Thyroid gland (tissue), 4 donors: ENCODE measurements at regions not wholly inside any gene's neighbourhood (a gene's known extent, or its start where the extent isn't known, plus 50 kb on each side); places are given as distances from the start of the nearest gene placed in this dataset.

ENCODE experiments used
- DNase-seq, 2 donors: peaks; one replicate each; pipeline ENCODE4 v3.0.0-alpha.2; 2019
- H3K27ac ChIP-seq, 3 donors: fragments of 200-600 bp; sonication (generic); 1 replicate in 2 of 3; 2 replicates in 1 of 3; pipeline ENCODE4 v1.5.1; 2016 to 2019; ENCODE audit warnings: mild to moderate bottlenecking in 1 of 3, moderate library complexity in 1 of 3
- H3K27me3 ChIP-seq: fragments of 200-600 bp; sonication (generic); one replicate; pipeline ENCODE4 v1.5.1; 2019
- H3K36me3 ChIP-seq, 2 donors: fragments of 200-600 bp; sonication (generic); one replicate each; pipeline ENCODE4 v1.5.1; 2016 to 2019
- H3K4me1 ChIP-seq, 2 donors: fragments of 200-600 bp; sonication (generic); one replicate each; pipeline ENCODE4 v1.5.1; 2017 to 2019
- H3K4me3 ChIP-seq, 3 donors: fragments of 200-600 bp; sonication (generic); replicated peaks in 1 of 3; 1 replicate in 2 of 3; 2 replicates in 1 of 3; pipeline ENCODE4 v1.5.1; 2016; ENCODE audit warnings: mild to moderate bottlenecking in 1 of 3
- H3K9me3 ChIP-seq: fragments of 200-600 bp; sonication (generic); one replicate; pipeline ENCODE4 v1.5.1; 2017
- POLR2A ChIP-seq, 2 donors: fragments of 450-650 bp; IDR thresholded peaks; one replicate each; pipeline ENCODE4 v1.6.1; 2017; ENCODE audit warnings: antibody characterized with exemption in 2 of 2, mild to moderate bottlenecking in 2 of 2, moderate library complexity in 1 of 2
- WGBS, 2 donors: methylation state at CpG; one replicate each; pipeline ENCODE4 v1.1.5; 2017; 5-methylcytosine and 5-hydroxymethylcytosine counted together
- intact Hi-C: fragments of 100-400 bp; cut with DNase I; formaldehyde crosslinking; loops from one replicate; pipeline ENCODE4 v1.15.1; 2023
- TF ChIP-seq, protein P1 (sequence below), 6 experiments: fragments of 200-600 bp in 3 of 6; fragments of 450-650 bp in 3 of 6; sonication (generic) in 3 of 6; IDR thresholded peaks; one replicate each; pipeline ENCODE4 v1.5.1; 2016 to 2019; ENCODE audit warnings: antibody characterized with exemption in 6 of 6, mild to moderate bottlenecking in 2 of 6, inconsistent platforms in 1 of 6, moderate library complexity in 1 of 6

- no peaks in the 10 kb centered on the region for H3K27me3 ChIP-seq
- H3K4me3 ChIP-seq, result no peak overlapping the region
- 61 to 67% methylated on average over 1 of the region's 1 CpG for WGBS, 2 donors
- no peaks in the 10 kb centered on the region for H3K36me3 ChIP-seq
- no peaks in the 10 kb centered on the region for H3K9me3 ChIP-seq
- intact Hi-C loops, result no loop called here
- H3K4me1 ChIP-seq, result no peaks in the 10 kb centered on the region
- no peak overlapping the region for H3K27ac ChIP-seq
- no peak for DNase-seq
- TF ChIP-seq, protein P1, sequence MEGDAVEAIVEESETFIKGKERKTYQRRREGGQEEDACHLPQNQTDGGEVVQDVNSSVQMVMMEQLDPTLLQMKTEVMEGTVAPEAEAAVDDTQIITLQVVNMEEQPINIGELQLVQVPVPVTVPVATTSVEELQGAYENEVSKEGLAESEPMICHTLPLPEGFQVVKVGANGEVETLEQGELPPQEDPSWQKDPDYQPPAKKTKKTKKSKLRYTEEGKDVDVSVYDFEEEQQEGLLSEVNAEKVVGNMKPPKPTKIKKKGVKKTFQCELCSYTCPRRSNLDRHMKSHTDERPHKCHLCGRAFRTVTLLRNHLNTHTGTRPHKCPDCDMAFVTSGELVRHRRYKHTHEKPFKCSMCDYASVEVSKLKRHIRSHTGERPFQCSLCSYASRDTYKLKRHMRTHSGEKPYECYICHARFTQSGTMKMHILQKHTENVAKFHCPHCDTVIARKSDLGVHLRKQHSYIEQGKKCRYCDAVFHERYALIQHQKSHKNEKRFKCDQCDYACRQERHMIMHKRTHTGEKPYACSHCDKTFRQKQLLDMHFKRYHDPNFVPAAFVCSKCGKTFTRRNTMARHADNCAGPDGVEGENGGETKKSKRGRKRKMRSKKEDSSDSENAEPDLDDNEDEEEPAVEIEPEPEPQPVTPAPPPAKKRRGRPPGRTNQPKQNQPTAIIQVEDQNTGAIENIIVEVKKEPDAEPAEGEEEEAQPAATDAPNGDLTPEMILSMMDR (IDR thresholded peaks at IDR 0.05), result no peak
These were observed 549.4 kb upstream of the API5 start for GRCh38 chr11:42762348-42762747.

DNA sequence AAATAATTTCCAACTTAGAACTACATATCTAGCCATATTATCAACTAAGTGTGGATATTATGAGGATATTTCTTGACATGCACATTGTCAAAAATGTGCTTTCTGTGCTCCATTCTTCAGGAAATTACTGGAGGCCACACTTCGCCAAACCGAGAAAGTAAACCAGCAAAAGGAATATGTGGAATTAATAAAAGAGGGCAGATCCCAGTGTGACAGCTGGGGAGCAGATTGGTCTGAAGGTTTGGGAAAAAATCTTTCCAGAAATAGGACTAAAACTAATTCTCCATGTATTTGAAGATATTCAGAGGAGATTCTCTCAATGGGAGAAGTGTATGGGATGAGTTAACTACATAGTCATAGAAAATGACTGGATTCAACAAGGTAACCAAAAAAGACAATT lies 546.9 kb upstream of the API5 start:
- TF ChIP-seq, protein P1 (IDR thresholded peaks at IDR 0.05), result no peak
- TF ChIP-seq POLR2A (IDR thresholded peaks at IDR 0.05), result no peak
- no peak for DNase-seq
- H3K36me3 ChIP-seq, result no peaks in the 10 kb centered on the region
- no peaks in the 10 kb centered on the region for H3K27me3 ChIP-seq
- intact Hi-C loops, result no loop called here
- no peaks in the 10 kb centered on the region for H3K9me3 ChIP-seq
- 90 to 94% methylated on average over 2 of the region's 2 CpGs for WGBS, 2 donors
- H3K4me1 ChIP-seq, result no peaks in the 10 kb centered on the region
- H3K4me3 ChIP-seq, result no peak overlapping the region
- H3K27ac ChIP-seq, result no peak overlapping the region

DNA sequence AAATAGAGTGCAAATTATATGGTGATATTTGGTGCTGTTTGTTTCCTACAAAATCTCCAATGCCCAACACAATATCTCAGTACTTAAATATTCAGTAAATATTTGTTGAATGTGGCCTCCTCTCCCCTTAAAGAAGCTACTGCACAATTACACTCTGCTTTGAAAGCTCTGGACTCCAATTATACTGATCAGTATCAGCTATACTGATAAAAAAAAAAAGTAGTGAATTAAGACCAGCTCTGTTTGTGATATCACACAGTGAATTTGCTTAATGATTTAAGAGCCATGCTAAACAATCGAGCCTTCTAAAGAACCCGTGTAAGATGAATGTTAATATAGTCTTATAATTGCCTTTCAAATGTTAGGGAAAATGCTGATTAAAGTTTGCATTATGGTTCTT lies 543.2 kb upstream of the API5 start:
- H3K36me3 ChIP-seq, result no peaks in the 10 kb centered on the region
- H3K27ac ChIP-seq, result no peak overlapping the region
- H3K27me3 ChIP-seq, result no peaks in the 10 kb centered on the region
- 70 to 73% methylated on average over 2 of the region's 2 CpGs for WGBS, 2 donors
- DNase-seq, result no peak
- H3K4me1 ChIP-seq, result no peaks in the 10 kb centered on the region
- TF ChIP-seq, protein P1 (IDR thresholded peaks at IDR 0.05), result no peak
- no peak for TF ChIP-seq POLR2A (IDR thresholded peaks at IDR 0.05)
- intact Hi-C loops, result no loop called here
- no peak overlapping the region for H3K4me3 ChIP-seq
- H3K9me3 ChIP-seq, result no peaks in the 10 kb centered on the region

DNA sequence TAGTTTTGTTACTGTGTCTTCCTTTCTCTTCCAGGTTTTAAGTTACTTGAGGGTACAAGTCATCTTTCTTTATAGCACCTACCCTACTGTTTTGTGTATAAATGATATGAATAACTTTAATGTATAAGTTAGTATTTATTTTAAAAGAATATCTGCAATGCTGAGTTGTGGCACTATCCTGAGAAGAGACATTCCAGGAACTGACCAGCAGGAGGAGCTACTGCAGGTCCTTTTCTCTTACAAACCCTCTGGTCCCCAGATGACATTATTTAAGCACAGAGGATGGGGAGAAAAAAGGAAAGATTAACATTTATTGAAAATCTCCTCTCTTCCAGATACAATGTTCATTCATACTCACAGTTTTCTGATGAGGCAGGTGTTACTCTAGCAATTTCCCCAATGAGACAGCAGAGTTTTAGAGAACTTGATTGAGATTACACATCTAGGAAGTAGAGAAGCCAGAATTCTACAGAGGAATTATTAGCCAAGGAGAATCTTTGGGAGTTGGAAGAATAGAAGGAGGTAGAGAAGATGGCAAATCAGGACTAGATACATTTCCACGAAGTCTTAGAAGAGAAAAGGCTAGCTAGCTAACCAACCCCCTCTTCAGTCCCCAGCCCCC lies 541.2 kb upstream of the API5 start:
- TF ChIP-seq, protein P1 (IDR thresholded peaks at IDR 0.05), result peak in 4 of 6 experiments; percentile 17 to 57 (median 42)
- no peak for TF ChIP-seq POLR2A (IDR thresholded peaks at IDR 0.05)
- no peak overlapping the region for H3K4me3 ChIP-seq
- H3K27me3 ChIP-seq, result no peaks in the 10 kb centered on the region
- H3K27ac ChIP-seq, result no peak overlapping the region
- H3K36me3 ChIP-seq, result no peaks in the 10 kb centered on the region
- peak; percentile 8 to 20 for DNase-seq
- intact Hi-C loops, result no loop called here
- 15 to 39% methylated on average over 1 of the region's 1 CpG for WGBS, 2 donors
- H3K4me1 ChIP-seq, result no peaks in the 10 kb centered on the region
- no peaks in the 10 kb centered on the region for H3K9me3 ChIP-seq

DNA sequence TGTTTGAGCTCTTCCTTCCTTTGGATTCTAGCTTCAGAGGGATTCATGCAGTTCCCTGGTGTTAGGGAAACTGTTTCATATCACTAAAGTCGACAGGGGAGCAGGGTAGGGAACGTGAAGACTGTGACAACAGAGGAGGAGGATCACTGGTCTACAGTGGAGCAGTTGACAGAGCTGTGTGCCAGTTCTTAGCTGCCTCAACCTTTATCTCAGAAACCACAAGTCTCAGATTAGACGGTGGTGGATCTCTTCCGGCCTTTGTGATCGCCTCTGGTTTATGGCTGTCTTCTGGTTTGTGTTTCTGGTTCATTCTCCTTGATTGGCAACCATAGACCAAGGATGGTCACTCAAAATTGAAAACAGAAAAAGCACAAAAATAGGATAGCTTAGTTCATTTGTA lies 538.9 kb upstream of the API5 start:
- H3K27me3 ChIP-seq, result no peaks in the 10 kb centered on the region
- 60% methylated on average over 5 of the region's 5 CpGs for WGBS, 2 donors
- intact Hi-C loops, result no loop called here
- TF ChIP-seq, protein P1 (IDR thresholded peaks at IDR 0.05), result no peak
- TF ChIP-seq POLR2A (IDR thresholded peaks at IDR 0.05), result no peak
- no peak for DNase-seq
- no peaks in the 10 kb centered on the region for H3K36me3 ChIP-seq
- H3K9me3 ChIP-seq, result no peaks in the 10 kb centered on the region
- no peak overlapping the region for H3K27ac ChIP-seq
- no peak overlapping the region for H3K4me3 ChIP-seq
- H3K4me1 ChIP-seq, result no peaks in the 10 kb centered on the region
